ENCODE measurements at regions not wholly inside any gene's neighbourhood (a gene's known extent, or its start where the extent isn't known, plus 50 kb on each side); places are given as distances from the start of the nearest gene placed in this dataset.

DNA sequence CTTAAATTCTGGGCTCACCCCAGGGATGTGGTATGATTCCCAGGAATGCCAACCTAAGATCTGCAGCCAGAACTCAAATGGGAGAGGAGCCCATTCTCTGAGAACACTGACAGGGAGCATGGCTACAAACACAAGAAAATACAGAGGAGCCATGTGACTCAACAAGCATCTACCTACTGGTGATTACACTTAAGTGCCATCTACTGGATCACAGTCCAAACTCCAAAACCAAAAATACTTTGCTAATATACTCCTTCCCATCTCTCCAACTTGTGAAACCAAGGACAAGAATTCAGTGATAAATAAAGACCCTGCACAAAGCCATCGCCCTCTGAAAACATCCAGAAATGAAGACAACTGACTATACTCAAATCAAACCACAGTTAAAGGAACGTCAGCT is 116.9 kb downstream of the NR4A2 start:
- no peaks in the 10 kb centered on the region for H3K79me1 ChIP-seq (ENCODE audit: low read length)
- peak in 1 of 2 donors; percentile 1 for DNase-seq
- H2BK120ac ChIP-seq (ENCODE audit: insufficient read depth, low read length, poor library complexity) = no peak overlapping the region
- H2BK5ac ChIP-seq (ENCODE audit: low read depth, low read length, poor library complexity) = no peak overlapping the region
- no peak overlapping the region for H4K12ac ChIP-seq (ENCODE audit: low read depth, low read length)
- no peak overlapping the region for H3K23ac ChIP-seq (ENCODE audit: low read length)
- no peak overlapping the region for H3K4me3 ChIP-seq (ENCODE audit: low read depth, low read length)
- no CpG with 5 or more reads among the region's 2 CpGs for WGBS (ENCODE audit: extremely low coverage, insufficient coverage, insufficient read length)
- no peak overlapping the region for H4K8ac ChIP-seq (ENCODE audit: low read depth, low read length)
- H3K18ac ChIP-seq (ENCODE audit: low read length) = no peak overlapping the region
- no peak overlapping the region for H3K9ac ChIP-seq (ENCODE audit: low read length)
- H3K27me3 ChIP-seq (ENCODE audit: insufficient read depth, low read length) = no peaks in the 10 kb centered on the region
- no peaks in the 10 kb centered on the region for H3K4me1 ChIP-seq (ENCODE audit: control insufficient read depth in 1 of 2, insufficient read depth in 2 of 2, low read length in 2 of 2)
- no peak overlapping the region for H3K4me2 ChIP-seq (ENCODE audit: low read length)
- no peaks in the 10 kb centered on the region for H3K9me3 ChIP-seq (ENCODE audit: insufficient read depth, low read depth, low read length)
- no peak overlapping the region for H3K27ac ChIP-seq (ENCODE audit: low read depth, low read length)
- H4K91ac ChIP-seq (ENCODE audit: low read depth, low read length) = no peak overlapping the region
- H3K4ac ChIP-seq (ENCODE audit: low read depth, low read length) = no peak overlapping the region
- no peak overlapping the region for H2AK5ac ChIP-seq (ENCODE audit: low read length)
- H3K14ac ChIP-seq (ENCODE audit: low read length) = no peak overlapping the region
- no peak overlapping the region for H2AFZ ChIP-seq (ENCODE audit: insufficient read depth, low read length, poor library complexity)
- no peaks in the 10 kb centered on the region for H3K36me3 ChIP-seq (ENCODE audit: control insufficient read depth in 1 of 2, insufficient read depth in 2 of 2, low read length in 2 of 2)
- H3K79me2 ChIP-seq (ENCODE audit: control insufficient read depth, insufficient read depth, low read length, poor library complexity) = no peaks in the 10 kb centered on the region
- H2BK12ac ChIP-seq (ENCODE audit: low read length) = no peak overlapping the region

DNA sequence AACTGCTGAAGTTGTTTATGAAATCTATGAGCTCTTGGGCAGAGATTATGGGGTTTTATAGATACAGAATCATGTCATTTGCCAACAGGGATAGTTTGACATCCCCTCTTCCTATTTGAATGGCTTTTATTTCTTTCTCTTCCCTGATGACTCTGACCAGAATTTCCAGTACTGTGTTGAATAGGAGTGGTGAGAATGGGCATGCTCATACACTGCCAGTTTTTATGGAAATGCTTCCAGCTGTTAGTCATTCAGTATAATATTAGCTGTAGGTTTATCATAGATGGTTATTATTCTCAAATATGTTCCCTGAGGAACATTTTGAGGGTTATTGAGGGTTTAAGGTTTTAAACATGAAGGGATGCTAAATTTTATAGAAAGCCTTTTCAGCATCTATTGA is 121.2 kb downstream of the NR4A2 start:
- H4K12ac ChIP-seq (ENCODE audit: low read depth, low read length) = no peak overlapping the region
- no peak overlapping the region for H3K4me2 ChIP-seq (ENCODE audit: low read length)
- no peaks in the 10 kb centered on the region for H3K27me3 ChIP-seq (ENCODE audit: insufficient read depth, low read length)
- no peak overlapping the region for H3K18ac ChIP-seq (ENCODE audit: low read length)
- no peak overlapping the region for H3K14ac ChIP-seq (ENCODE audit: low read length)
- H4K8ac ChIP-seq (ENCODE audit: low read depth, low read length) = no peak overlapping the region
- DNase-seq = no peak
- no peak overlapping the region for H3K27ac ChIP-seq (ENCODE audit: low read depth, low read length)
- H2AFZ ChIP-seq (ENCODE audit: insufficient read depth, low read length, poor library complexity) = no peak overlapping the region
- H3K79me1 ChIP-seq (ENCODE audit: low read length) = no peaks in the 10 kb centered on the region
- no peaks in the 10 kb centered on the region for H3K79me2 ChIP-seq (ENCODE audit: control insufficient read depth, insufficient read depth, low read length, poor library complexity)
- no peak overlapping the region for H2BK12ac ChIP-seq (ENCODE audit: low read length)
- no peaks in the 10 kb centered on the region for H3K36me3 ChIP-seq (ENCODE audit: control insufficient read depth in 1 of 2, insufficient read depth in 2 of 2, low read length in 2 of 2)
- no peak overlapping the region for H3K4me3 ChIP-seq (ENCODE audit: low read depth, low read length)
- no peaks in the 10 kb centered on the region for H3K4me1 ChIP-seq (ENCODE audit: control insufficient read depth in 1 of 2, insufficient read depth in 2 of 2, low read length in 2 of 2)
- H4K91ac ChIP-seq (ENCODE audit: low read depth, low read length) = no peak overlapping the region
- H2AK5ac ChIP-seq (ENCODE audit: low read length) = no peak overlapping the region
- no peak overlapping the region for H3K23ac ChIP-seq (ENCODE audit: low read length)
- no peak overlapping the region for H3K9ac ChIP-seq (ENCODE audit: low read length)
- H2BK5ac ChIP-seq (ENCODE audit: low read depth, low read length, poor library complexity) = no peak overlapping the region
- no peak overlapping the region for H3K4ac ChIP-seq (ENCODE audit: low read depth, low read length)
- no peak overlapping the region for H2BK120ac ChIP-seq (ENCODE audit: insufficient read depth, low read length, poor library complexity)
- no peaks in the 10 kb centered on the region for H3K9me3 ChIP-seq (ENCODE audit: insufficient read depth, low read depth, low read length)

DNA sequence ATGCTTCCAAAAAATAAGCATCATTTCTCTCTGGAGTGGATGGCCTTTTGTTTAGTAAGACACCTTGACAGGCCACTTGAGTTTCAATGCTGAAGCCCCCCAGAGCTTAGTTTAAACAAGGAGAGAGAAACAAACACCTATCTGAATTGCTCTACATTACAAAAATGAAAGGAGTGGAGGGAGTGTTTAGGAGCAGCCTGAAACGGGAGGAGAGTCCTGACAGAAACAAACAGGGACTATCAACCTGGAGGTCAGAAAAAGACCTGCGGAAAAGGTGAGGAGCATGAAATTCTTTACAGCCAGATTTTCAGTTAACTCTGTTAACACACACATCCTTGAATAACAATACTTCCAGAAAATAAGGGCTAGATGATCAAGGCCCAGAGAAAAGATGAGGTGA is 126.2 kb downstream of the NR4A2 start:
- no peak overlapping the region for H3K4me3 ChIP-seq (ENCODE audit: low read depth, low read length)
- H3K27ac ChIP-seq (ENCODE audit: low read depth, low read length) = no peak overlapping the region
- H3K4me2 ChIP-seq (ENCODE audit: low read length) = no peak overlapping the region
- no peaks in the 10 kb centered on the region for H3K79me1 ChIP-seq (ENCODE audit: low read length)
- no peaks in the 10 kb centered on the region for H3K27me3 ChIP-seq (ENCODE audit: insufficient read depth, low read length)
- no peak overlapping the region for H4K91ac ChIP-seq (ENCODE audit: low read depth, low read length)
- no peak overlapping the region for H4K12ac ChIP-seq (ENCODE audit: low read depth, low read length)
- no peak overlapping the region for H3K23ac ChIP-seq (ENCODE audit: low read length)
- no peaks in the 10 kb centered on the region for H3K9me3 ChIP-seq (ENCODE audit: insufficient read depth, low read depth, low read length)
- no peak overlapping the region for H2AFZ ChIP-seq (ENCODE audit: insufficient read depth, low read length, poor library complexity)
- H2BK5ac ChIP-seq (ENCODE audit: low read depth, low read length, poor library complexity) = no peak overlapping the region
- WGBS (ENCODE audit: extremely low coverage, insufficient coverage, insufficient read length) = no CpG with 5 or more reads among the region's 2 CpGs
- H3K9ac ChIP-seq (ENCODE audit: low read length) = no peak overlapping the region
- H2BK120ac ChIP-seq (ENCODE audit: insufficient read depth, low read length, poor library complexity) = no peak overlapping the region
- no peak overlapping the region for H3K18ac ChIP-seq (ENCODE audit: low read length)
- no peaks in the 10 kb centered on the region for H3K36me3 ChIP-seq (ENCODE audit: control insufficient read depth in 1 of 2, insufficient read depth in 2 of 2, low read length in 2 of 2)
- H4K8ac ChIP-seq (ENCODE audit: low read depth, low read length) = no peak overlapping the region
- no peaks in the 10 kb centered on the region for H3K79me2 ChIP-seq (ENCODE audit: control insufficient read depth, insufficient read depth, low read length, poor library complexity)
- DNase-seq = no peak
- no peak overlapping the region for H2BK12ac ChIP-seq (ENCODE audit: low read length)
- no peak overlapping the region for H3K4ac ChIP-seq (ENCODE audit: low read depth, low read length)
- H3K14ac ChIP-seq (ENCODE audit: low read length) = no peak overlapping the region
- H2AK5ac ChIP-seq (ENCODE audit: low read length) = no peak overlapping the region
- no peaks in the 10 kb centered on the region for H3K4me1 ChIP-seq (ENCODE audit: control insufficient read depth in 1 of 2, insufficient read depth in 2 of 2, low read length in 2 of 2)

GRCh38 chr2:156199588-156199987 is 132.9 kb downstream of the NR4A2 start:
- Histone ChIP-seq H3K23ac (ENCODE audit: low read length) (no peak overlapping the region), H2AFZ (ENCODE audit: insufficient read depth, low read length, poor library complexity) (no peak overlapping the region), H4K91ac (ENCODE audit: low read depth, low read length) (no peak overlapping the region), H3K27me3 (ENCODE audit: insufficient read depth, low read length) (no peaks in the 10 kb centered on the region), H3K79me2 (ENCODE audit: control insufficient read depth, insufficient read depth, low read length, poor library complexity) (no peaks in the 10 kb centered on the region), H3K9ac (ENCODE audit: low read length) (no peak overlapping the region), H3K18ac (ENCODE audit: low read length) (no peak overlapping the region), H3K27ac (ENCODE audit: low read depth, low read length) (no peak overlapping the region), H2BK120ac (ENCODE audit: insufficient read depth, low read length, poor library complexity) (no peak overlapping the region), H3K14ac (ENCODE audit: low read length) (no peak overlapping the region), H3K9me3 (ENCODE audit: insufficient read depth, low read depth, low read length) (no peaks in the 10 kb centered on the region), H3K4me2 (ENCODE audit: low read length) (no peak overlapping the region), H4K8ac (ENCODE audit: low read depth, low read length) (no peak overlapping the region), H3K36me3 (ENCODE audit: control insufficient read depth in 1 of 2, insufficient read depth in 2 of 2, low read length in 2 of 2) (no peaks in the 10 kb centered on the region), H2BK5ac (ENCODE audit: low read depth, low read length, poor library complexity) (no peak overlapping the region), H3K4me3 (ENCODE audit: low read depth, low read length) (no peak overlapping the region), H3K79me1 (ENCODE audit: low read length) (no peaks in the 10 kb centered on the region), H3K4me1 (ENCODE audit: control insufficient read depth in 1 of 2, insufficient read depth in 2 of 2, low read length in 2 of 2) (no peaks in the 10 kb centered on the region), H2AK5ac (ENCODE audit: low read length) (no peak overlapping the region), H3K4ac (ENCODE audit: low read depth, low read length) (no peak overlapping the region), H2BK12ac (ENCODE audit: low read length) (no peak overlapping the region), H4K12ac (ENCODE audit: low read depth, low read length) (no peak overlapping the region)
- DNase-seq = peak in 1 of 2 donors; percentile 7

DNA sequence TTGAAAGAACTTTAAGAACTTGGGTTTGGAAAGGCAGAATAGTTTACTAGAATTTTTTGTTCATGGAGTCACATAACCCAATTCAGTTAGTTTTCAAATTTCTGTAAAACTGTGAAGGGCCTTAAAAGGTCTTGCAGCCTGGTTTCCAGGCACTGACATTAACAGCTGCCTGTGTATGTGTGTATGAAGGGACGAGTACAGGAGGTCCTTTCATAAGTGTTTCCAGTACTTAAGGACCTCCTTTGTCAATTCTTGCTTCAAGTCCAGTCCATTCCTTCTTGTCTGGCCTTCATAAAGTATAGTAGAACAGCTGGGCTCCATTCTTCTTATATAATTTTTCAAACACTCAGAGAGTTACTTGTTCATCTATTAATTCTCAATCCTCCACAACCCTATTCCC is 136.5 kb downstream of the NR4A2 start:
- no peak overlapping the region for H3K14ac ChIP-seq (ENCODE audit: low read length)
- H3K36me3 ChIP-seq (ENCODE audit: control insufficient read depth in 1 of 2, insufficient read depth in 2 of 2, low read length in 2 of 2) = no peaks in the 10 kb centered on the region
- WGBS (ENCODE audit: extremely low coverage, insufficient coverage, insufficient read length) = no CpG with 5 or more reads among the region's 1 CpG
- H2AFZ ChIP-seq (ENCODE audit: insufficient read depth, low read length, poor library complexity) = no peak overlapping the region
- H3K9ac ChIP-seq (ENCODE audit: low read length) = no peak overlapping the region
- no peak overlapping the region for H4K12ac ChIP-seq (ENCODE audit: low read depth, low read length)
- no peak overlapping the region for H3K4me2 ChIP-seq (ENCODE audit: low read length)
- H3K79me1 ChIP-seq (ENCODE audit: low read length) = no peaks in the 10 kb centered on the region
- no peaks in the 10 kb centered on the region for H3K4me1 ChIP-seq (ENCODE audit: control insufficient read depth in 1 of 2, insufficient read depth in 2 of 2, low read length in 2 of 2)
- no peak overlapping the region for H3K27ac ChIP-seq (ENCODE audit: low read depth, low read length)
- H4K8ac ChIP-seq (ENCODE audit: low read depth, low read length) = no peak overlapping the region
- H3K9me3 ChIP-seq (ENCODE audit: insufficient read depth, low read depth, low read length) = no peaks in the 10 kb centered on the region
- no peak overlapping the region for H4K91ac ChIP-seq (ENCODE audit: low read depth, low read length)
- H3K4ac ChIP-seq (ENCODE audit: low read depth, low read length) = no peak overlapping the region
- no peak overlapping the region for H3K18ac ChIP-seq (ENCODE audit: low read length)
- H3K4me3 ChIP-seq (ENCODE audit: low read depth, low read length) = no peak overlapping the region
- H3K23ac ChIP-seq (ENCODE audit: low read length) = no peak overlapping the region
- H3K27me3 ChIP-seq (ENCODE audit: insufficient read depth, low read length) = no peaks in the 10 kb centered on the region
- H2AK5ac ChIP-seq (ENCODE audit: low read length) = no peak overlapping the region
- no peaks in the 10 kb centered on the region for H3K79me2 ChIP-seq (ENCODE audit: control insufficient read depth, insufficient read depth, low read length, poor library complexity)
- H2BK120ac ChIP-seq (ENCODE audit: insufficient read depth, low read length, poor library complexity) = no peak overlapping the region
- no peak overlapping the region for H2BK5ac ChIP-seq (ENCODE audit: low read depth, low read length, poor library complexity)
- no peak for DNase-seq
- no peak overlapping the region for H2BK12ac ChIP-seq (ENCODE audit: low read length)
